Stimulated activated CD4-positive, alpha-beta T cell treated with anti-CD3 and anti-CD28 coated beads, Interleukin-1b, Interleukin-23, amount 100 ng/mL, for 1 hour (primary cell): ENCODE measurements at regions not wholly inside any gene's neighbourhood (a gene's known extent, or its start where the extent isn't known, plus 50 kb on each side); places are given as distances from the start of the nearest gene placed in this dataset.

Experiments used
- DNase-seq, 2 donors: peaks; one replicate each; pipeline ENCODE4 v3.0.0-alpha.2; 2020; ENCODE audit warnings: low read depth in 2 of 2

GRCh38 chr7:25859412-25860274 is 292.4 kb upstream of the NFE2L3 start:
- DNase-seq: no peak

- no peak for DNase-seq
These were observed 291.5 kb upstream of the NFE2L3 start for GRCh38 chr7:25860275-25861163.

- DNase-seq: no peak
These were observed 290.9 kb upstream of the NFE2L3 start for GRCh38 chr7:25861164-25861496.

- DNase-seq: no peak
These were observed 290.3 kb upstream of the NFE2L3 start for GRCh38 chr7:25861601-25862260.

- DNase-seq: peak in 1 of 2 donors; percentile 38
These were observed 289.6 kb upstream of the NFE2L3 start for GRCh38 chr7:25862261-25863004.

- DNase-seq: no peak
These were observed 288.8 kb upstream of the NFE2L3 start for GRCh38 chr7:25863005-25863728.

- DNase-seq: no peak
These were observed 288.3 kb upstream of the NFE2L3 start for GRCh38 chr7:25863729-25864110.

- no peak for DNase-seq
These were observed 287.5 kb upstream of the NFE2L3 start for GRCh38 chr7:25864511-25864910.

- no peak for DNase-seq
These were observed 286.9 kb upstream of the NFE2L3 start for GRCh38 chr7:25864943-25865751.

GRCh38 chr7:25868509-25868908 is 283.5 kb upstream of the NFE2L3 start:
- no peak for DNase-seq

GRCh38 chr7:25870574-25870973 is 281.4 kb upstream of the NFE2L3 start:
- DNase-seq: no peak

- no peak for DNase-seq
These were observed 275.9 kb upstream of the NFE2L3 start for GRCh38 chr7:25876092-25876491.

GRCh38 chr7:25877802-25878789 is 273.9 kb upstream of the NFE2L3 start:
- no peak for DNase-seq

GRCh38 chr7:25879799-25880198 is 272.2 kb upstream of the NFE2L3 start:
- DNase-seq: no peak

GRCh38 chr7:25881317-25882037 is 270.5 kb upstream of the NFE2L3 start:
- no peak for DNase-seq

GRCh38 chr7:25882151-25882773 is 269.7 kb upstream of the NFE2L3 start:
- DNase-seq: no peak

- no peak for DNase-seq
These were observed 267.7 kb upstream of the NFE2L3 start for GRCh38 chr7:25884265-25884828.
